NCI-H2029 treated with DMSO at 0.1 percent for 48 hours (cell line): ENCODE measurements at regions not wholly inside any gene's neighbourhood (a gene's known extent, or its start where the extent isn't known, plus 50 kb on each side); places are given as distances from the start of the nearest gene placed in this dataset.

Experiments
- DNase-seq: peaks from one replicate; lab custom pipeline; 2025; lab: John Stamatoyannopoulos, UW

DNA sequence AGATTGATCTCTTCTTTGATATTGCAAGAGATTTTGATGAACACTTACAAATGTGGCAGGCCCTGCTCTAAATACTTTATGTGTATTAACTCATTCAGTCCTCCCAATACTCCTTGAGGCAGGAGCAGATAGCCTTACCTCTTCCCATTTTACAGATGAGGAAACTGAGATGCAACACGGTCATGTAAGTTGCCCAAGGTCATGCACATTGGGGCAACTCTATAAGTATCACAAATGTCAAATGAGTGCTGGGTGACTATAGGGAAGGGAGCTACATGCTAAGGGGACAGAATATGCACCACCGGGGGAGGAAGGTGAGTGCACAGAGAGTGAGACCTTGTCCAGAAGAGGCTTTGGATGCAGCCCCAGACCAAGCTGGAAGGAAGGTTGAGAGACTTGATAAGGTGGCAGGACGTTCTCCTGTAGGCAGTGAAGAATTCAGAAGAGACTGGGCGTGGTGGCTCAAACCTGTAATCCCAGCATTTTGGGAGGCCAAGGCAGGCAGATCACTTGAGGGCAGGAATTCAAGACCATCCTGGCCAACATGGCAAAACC is 132.3 kb upstream of the PWP1 start:
- no peak for DNase-seq

DNA sequence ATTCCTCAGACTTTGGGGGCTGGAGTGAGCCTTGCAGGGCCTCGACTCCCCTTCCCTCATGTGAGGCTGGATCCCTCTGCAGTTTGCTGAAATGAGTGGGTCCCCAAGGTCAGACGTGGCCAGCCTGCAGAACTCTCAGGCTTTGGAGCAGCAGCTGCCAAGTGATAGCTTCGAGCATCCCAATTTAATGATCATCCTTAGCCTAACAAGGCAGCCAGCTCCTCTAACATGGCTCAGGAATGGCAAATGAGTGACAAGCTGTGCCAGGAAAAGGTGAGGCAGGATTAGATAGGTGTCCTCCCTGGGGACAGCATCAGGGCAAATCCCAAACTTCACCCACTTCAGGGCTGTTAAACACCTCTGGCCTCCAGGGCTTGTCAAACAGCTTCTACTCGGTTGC is 130.7 kb upstream of the PWP1 start:
- DNase-seq, result no peak

DNA sequence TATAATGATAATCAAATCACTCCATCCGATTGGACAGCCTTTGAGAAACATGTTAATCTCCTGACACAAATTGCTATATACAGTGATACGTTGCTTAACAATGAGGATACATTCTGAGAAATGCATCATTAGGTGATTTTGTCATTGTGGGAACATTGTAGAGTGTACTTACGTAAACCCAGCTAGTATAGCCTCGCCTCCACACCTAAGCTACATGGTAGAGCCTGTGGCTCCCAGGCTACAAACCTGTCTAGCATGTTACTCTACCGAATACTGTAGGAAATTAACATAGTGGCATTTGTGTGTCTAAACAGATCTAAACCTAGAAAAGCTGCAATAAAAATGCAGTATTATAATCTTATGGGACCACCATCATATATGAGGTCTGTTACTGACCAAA is 128.6 kb upstream of the PWP1 start:
- DNase-seq, result no peak

DNA sequence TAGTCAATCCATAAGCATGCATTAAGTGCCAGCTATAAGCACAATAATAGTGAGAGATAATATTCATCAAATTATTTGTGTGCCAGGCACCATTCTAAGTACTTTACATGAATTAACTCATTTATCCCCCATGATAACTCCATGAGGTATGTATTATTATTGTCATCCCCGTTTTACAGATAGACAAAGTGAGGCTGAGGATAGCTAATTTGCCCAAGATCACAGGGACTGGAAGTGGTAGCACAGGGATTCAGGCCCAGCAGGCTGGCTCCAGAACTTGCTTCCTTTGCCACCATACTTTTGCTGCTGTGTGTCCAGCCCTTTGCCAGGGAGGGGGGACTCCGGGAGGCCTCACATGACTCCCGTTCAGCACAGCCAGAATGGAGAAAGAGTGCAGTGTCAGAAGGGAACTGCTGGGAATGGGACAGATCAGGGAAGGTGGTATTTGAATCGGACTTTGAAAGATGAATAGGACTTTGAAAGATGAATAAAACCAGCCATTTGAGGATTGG is 128.0 kb upstream of the PWP1 start:
- DNase-seq, result no peak

DNA sequence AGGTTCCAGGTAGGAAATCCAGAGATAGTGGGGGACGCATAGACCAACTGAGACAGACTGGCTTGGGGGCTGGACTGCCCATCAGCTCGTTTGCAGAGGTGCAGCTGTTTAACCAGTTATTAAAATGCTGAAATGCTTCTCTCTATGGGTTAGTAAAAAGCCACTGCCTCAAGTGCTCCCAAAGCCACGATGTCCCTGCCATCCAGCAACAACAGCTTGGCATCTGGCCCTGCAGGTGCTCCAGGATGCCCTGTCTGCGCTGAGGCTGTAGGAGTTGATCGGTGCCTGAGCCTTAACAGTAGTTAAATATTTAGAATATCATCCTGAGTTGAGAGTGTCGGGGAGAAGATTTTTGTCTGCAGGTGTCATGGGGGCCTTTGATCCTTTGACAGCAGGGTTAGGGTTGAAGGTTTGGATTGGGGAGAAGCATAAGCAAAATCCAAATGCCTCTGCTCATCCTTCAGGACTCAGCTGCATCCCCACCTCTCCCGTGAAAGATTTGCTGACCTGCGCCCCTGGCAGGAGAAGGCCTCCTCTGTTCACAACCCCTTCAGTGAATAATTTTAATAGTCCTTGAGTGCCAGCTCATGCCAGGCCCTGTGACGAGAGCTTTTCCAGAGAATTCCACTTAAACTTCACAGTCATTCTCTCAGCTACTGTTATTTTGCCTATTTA is 127.3 kb upstream of the PWP1 start:
- peak; percentile 18 for DNase-seq

DNA sequence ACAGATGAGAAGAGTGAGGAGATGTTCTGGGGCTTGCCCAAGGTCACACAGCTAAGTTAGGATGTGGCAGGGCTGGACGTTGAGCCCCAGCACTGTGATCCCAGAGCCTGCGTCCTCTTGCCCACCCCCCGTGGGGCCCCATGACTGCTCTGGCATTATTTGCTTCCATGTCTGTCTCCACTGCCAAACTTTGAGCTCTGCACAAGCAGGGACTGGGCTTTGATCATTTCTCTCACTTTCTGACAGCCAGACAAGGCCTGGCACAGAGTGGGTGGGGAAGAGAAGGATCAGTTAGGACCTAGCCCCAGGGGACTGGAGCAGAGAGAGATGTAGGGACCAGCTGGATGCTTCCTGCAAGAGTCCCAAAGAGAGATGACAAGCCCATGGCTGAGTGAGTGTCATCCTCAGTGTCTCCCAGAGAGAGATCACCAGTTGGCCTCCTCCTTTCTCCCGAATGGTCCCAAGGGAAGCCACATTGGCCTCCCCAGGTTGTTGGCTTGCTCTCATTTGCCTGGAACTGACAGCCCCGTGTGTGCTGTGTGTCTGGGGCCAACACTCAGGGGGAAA is 126.7 kb upstream of the PWP1 start:
- no peak for DNase-seq

DNA sequence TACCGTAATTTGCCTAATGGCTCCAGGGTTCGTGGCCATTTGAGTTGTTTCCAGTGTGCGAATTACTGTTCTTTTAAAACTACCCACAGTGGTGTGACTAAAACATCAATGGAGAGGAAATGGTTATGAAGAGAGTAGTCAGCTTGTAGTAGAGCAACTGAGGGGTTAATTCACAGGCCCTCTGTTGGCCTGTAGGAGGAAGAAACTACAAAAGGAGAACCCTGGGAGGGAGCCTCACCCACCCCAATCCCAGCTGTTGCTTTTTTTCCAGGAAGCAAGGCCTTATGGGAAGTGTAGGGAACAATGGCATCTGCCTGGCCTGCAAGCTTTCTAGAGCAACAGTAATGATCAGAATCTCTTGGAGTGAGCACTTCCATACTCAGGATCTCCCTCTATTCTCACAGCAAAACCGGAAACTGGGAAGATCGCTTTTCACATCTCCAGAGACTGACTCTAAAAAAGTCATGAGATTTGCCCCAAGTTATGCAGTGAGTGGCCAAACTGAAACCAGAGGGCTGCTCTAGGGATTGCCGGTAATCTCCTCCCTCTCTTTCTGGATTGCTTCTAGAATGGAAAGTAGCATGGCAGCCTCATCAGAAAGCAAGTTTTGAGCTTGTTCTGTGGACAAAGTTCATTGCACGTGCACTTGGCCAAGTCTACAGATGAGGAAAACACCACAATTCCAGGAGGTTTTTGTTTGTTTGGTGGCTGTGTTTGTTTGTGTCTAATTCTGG is 125.3 kb upstream of the PWP1 start:
- no peak for DNase-seq

DNA sequence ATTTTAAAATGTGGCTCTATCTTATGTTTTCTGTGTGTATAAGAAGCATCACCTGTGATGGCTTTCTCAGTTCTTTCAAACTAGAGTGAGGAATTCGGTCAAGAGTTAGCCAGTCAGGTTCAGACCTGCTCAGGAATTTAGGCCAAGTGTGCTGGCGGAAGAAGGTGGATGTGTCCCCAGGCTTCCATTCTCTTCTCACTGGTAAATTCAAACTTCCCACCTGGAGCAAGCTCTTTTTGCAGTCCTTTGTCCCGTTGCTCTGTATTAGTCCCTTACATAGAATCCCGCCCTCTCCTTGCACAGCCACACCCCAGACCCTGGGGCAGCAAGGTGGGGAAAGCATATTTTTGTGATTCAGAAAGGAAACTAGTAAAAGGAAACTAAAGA is 124.7 kb upstream of the PWP1 start:
- no peak for DNase-seq

DNA sequence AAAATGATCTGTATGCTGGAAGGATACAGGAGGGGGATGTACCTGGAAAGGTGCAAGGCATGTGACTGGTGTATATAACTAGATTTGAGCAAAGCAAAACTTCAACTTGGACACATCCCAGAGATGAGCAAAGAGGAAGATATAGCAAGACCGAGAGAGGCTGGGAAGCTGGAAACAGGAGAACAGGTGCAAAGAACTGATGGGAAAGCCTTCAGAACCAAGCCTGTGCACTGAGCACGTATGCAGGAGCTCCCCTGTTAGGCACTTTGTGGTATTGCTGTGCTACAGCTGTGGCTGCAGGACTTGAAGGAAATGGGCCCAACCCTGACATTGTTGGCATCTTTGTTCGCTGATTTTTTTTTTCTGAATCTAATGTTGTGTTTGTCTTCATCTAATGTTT is 120.7 kb upstream of the PWP1 start:
- DNase-seq, result peak; percentile 14

DNA sequence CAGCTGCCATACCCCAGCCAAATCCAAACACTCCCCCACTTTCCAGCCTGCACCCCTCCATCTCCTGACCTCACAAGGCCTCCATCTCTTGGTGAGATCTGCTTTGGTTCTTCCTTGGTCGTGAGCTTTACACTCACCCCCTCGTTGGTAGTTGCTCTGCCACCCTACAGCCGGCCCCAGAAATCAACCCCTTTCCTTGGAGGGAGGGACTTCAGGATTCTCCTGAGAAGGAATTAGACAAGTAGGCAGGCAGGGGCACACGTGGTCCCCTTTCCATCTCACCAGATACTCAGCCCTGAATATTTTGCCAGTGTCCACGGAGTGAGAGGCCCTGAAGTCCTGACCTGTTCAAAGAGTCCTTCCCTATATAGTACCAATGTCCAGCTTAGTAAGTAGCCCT is 120.0 kb upstream of the PWP1 start:
- no peak for DNase-seq

DNA sequence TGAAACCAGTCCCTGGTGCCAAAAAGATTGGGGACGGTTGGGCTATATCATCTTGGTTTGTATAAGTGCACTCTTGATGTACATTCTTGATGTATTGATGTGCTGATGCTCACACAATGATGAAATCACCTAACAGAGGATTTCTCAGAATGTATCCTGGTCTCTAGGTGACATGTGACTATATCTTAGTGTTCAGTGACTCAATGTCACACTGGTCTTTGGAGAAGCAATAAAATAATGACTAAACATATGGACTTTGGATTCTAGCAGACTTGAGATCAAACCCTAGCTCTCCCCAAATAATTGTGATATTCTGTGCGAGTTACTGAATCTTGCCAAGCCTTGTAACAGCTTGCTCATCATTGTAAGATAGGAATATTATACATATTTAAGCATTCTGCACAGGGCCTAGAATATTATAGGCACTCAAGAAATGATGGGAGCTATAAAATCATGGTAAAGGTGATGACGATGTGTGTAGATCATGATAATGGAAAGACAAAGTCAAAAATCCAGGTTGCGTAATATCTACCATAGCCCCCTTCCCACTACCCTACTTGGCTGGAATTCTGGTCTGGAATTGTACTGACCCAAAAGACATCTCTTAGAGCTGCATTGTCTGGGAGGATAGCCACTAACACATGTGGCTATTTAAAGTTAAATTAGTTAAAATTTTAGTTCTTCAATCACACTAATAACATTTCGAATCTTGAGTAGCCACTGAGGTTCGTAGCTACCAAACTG is 117.6 kb upstream of the PWP1 start:
- no peak for DNase-seq

DNA sequence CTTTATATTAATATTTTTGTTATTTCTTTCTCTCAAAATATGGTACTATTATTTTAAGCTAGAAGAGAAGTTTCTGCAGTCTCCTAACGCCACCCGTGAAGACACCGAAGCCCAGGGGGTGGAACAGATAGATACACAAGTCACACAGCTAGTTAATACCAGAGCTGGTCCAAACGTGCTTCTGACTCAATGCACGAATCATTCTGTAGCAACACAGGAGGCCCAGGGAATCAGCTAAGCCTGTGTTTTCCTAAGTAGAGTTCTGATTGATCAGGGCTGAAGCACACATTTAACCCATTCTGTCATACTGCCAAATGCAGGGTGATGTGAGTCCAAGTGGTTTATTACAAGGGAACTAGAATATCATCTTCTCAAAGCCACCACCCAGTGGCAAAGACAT is 116.9 kb upstream of the PWP1 start:
- no peak for DNase-seq

DNA sequence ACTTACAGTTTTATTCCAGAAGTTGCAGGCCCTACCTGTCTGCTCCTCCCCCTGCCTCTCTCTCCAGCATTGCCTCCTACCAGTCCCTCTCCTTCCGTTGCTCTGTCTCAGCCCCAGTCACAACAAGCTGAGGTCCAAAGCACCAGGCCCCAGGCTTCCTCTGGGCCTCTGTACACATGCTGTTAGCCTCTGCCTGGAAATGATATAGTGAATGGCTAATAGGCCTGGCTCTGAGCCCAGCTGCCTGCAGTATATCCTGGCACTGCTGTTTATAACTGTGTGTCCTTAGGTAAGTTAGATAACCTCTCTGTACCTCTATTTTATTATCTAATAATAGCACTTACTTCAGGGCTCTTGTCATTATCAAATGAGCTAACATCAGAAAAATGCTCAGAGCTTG is 114.9 kb upstream of the PWP1 start:
- peak; percentile 30 for DNase-seq

DNA sequence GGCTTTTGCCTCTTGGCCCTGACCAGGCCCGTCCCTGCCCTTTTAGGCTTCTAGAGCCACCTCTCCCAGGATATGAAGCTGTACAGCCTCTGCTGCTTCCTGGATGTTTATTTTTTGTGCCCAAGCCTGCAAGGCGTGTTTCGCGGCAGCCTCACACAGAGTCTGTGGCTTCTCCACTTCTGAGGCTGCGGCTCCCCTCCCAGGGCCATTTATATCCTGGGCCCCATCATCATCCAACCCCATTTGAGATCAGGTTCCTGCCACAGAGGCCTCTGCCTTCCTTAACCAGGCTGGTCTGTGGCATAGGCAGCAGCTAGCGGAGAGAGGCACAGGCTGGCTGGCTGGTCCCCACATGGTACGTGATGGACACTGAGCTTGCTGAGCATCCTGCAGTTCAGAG is 114.1 kb upstream of the PWP1 start:
- DNase-seq, result no peak

DNA sequence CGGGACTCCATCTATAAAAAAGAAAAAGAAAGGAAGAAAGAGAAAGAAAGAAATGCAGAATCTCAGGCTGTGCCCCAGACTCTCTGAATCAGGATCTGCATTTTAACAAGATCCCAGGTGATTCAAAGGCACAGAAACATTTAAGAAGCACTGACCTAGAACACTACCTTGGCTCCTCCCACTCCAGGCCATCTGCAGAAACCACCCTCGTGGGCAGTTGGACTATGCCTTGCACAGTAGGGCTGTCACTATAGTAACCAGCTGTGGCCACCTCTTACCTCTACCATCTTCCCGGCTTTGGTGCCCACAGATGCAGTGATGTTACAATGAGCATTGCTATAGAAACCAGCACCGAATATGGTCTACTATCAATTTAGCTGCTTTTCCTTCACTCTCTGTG is 110.9 kb upstream of the PWP1 start:
- DNase-seq, result no peak

DNA sequence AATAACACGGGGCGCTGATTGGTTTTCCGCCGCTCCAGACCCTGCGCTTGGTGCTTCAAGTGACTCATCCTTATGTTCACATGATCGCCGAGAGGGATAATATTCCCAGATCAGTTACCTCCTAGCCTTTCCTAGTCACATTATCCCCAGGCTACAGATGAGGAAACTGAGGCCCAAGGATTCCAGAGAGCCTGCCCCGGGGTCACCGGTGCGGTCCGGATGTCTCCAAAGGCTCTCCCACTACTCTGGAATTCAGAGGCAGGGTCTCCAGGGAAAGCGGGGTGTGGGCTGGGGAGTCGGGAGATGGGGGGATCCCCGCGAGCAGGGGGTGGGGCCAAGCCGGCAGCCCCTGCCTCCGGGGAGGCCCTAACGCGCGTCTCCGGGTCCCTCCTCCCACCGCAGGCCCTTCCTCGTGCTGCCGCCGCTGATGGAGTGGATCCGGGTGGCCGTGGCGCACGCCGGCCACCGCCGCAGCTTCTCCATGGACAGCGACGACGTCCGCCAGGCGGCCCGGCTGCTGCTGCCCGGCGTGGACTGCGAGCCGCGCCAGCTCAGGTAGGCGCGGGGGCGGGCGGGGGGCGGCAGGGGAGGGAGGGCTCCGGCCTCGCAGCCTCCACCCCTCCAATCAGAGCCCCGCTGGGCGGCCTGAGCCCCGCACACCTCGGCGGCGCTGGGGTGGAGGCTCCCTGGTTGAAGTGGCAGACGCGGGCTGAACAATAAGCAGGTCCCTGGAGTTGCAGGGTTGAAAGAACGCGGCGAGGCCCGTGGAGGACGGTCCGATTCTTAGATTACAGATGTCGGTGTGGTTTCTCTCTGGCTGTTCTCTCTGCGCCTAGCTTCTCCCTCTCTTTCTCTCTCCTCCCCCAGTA is 104.6 kb upstream of the PWP1 start:
- no peak for DNase-seq

DNA sequence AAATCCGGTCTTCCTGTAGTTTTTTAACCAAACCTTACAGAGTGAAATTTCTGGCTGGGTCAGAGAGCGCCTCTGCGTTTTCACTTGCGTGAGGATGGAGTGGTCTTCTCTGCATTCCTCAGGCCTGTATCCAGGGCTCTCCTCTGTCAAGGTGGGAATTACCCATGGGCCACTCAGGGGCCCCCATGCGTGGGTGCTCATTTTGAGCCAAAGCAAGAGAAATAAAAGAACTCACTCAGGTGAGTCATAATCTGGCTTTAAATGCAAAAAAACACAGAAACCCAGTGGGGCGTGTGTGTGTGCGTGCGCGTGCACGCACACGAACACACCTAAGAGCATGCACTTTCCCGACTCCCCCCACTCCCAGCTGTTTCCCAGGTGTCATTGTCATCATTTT is 104.0 kb upstream of the PWP1 start:
- no peak for DNase-seq

DNA sequence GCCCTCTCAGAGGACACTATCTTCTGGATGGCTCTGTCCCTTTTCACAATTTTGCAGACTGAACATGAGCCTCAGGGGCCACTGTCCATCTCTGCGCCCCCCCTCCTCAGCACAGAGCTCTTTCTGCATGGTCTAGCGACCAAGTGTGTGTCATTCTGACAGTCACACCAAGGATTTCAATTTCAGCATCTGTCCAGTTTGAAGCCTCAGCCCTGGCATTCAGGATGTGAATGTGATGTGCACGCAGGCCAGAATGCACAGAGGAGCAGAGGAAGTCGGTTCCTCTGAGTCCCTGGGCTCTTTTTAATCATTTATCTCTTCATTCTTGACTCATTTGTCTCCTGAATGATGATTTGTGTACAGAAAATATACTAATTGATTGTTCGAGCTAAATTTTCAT is 102.0 kb upstream of the PWP1 start:
- DNase-seq, result no peak

DNA sequence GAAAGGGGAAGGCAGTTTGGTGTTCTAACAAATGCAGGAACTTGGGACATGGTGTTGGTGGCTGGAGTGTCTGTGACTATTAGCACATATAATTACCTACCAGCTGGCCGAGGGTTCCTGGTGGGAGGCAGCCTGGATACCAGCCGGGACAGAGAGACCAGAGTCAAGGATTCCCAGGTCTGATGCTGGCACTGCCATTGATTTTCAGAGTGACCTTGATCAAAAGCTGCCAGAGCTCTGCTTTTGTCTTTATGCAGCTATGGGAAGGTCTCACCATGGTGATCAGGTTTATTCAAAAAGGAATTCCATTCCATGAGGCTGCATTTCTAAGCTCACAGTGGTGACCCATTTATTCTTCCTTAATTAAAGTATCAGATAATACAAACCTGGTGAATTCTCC is 101.0 kb upstream of the PWP1 start:
- DNase-seq, result no peak

DNA sequence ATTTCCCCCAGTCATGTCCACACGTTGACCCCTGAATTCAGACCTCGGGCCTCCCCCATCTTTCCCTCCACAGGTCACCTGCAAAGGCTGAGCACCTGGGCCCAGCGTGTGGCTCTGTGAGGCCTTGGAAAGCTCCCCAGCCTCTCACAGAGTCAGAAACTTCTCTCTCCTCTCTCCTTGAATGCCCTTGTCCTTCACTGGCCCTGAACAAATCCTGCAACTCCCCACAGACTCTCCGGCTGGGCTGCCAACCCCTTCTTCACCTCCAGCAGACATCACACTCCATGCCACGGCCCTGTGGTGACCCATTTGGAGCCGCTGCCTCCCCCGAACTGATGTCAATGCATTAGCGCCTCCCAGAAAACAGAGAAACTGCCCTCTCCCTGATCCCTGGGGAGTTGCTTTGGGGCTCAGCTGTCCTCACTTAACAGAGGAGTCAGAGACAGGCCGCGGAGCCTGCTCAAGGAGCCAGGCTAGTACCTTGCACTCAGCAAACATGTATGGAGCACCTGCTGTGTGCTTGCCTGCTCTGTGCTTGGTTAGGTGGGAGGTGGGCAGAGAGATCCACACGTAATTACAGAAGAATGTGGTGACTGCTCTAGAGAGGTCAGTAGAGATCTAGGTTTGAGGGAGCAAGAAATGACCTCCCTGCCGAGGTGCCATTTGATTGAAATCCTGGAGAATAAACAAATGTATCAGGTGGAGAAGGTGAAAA is 99.2 kb upstream of the PWP1 start:
- no peak for DNase-seq

DNA sequence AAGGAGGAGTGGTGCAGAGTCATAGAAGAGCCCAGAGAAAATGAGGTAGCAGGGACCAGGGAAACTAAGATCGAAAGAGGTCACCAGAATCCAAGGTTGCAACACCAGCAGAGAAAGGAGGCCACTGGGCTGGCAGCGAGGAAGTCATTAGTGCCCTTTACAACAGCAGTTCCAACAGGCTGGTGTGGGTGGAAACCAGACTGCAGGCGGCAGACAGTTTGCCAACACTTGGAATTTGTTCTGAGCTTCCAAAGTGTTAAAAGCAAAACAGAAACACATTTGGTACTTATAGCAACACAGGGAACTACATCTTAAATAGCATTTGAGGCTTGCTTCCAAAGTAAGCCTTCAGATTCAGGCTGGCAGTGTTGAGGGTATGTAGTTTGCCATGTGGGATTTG is 95.2 kb upstream of the PWP1 start:
- no peak for DNase-seq
